ENCODE measurements at regions not wholly inside any gene's neighbourhood (a gene's known extent, or its start where the extent isn't known, plus 50 kb on each side); places are given as distances from the start of the nearest gene placed in this dataset.

DNA sequence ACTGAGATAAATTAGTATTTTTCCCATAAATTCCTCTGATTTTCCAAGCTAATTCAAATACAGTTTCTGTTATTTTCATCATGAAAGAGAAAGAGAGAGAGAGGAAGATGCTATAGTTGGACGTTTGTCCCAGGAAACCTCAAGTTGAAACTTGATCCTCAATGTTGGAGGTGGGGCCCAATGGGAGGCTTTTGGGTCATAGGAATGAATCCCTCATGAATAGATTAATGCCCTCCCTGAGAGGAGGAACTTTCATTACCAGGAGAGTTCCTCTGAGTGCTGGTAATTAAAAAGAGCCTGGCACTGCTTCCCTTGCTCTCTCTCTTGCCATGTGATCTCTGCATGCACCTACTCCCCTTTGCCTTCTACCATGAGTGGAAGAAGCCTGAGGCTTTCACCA lies 189.9 kb upstream of the SMC2 start:
- DNase-seq (ENCODE audit: low read depth): no peak

- DNase-seq (ENCODE audit: low read depth): no peak
Measured at GRCh38 chr9:103913899-103914298, 180.2 kb upstream of the SMC2 start.

GRCh38 chr9:103919605-103920209 lies 174.4 kb upstream of the SMC2 start:
- DNase-seq (ENCODE audit: low read depth): no peak

DNA sequence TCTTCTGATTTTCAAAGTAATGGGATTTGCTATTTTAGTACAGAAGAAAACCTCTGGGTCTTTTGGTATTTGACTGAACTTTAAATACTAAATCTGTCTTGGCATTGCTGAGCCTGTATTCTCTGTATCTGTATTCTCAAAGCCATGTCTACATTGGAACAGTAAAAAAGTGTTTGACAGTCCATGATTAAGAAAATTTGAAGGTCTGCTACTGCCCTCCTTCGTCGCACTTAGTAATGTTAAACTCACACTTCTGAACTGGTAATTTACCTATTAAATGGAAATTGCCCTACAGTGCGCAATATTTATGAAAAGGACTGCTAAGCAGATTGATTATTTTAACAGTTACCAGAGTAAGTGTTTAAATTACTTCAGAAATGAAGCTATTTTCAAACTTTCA lies 165.7 kb upstream of the SMC2 start:
- no peak for DNase-seq (ENCODE audit: low read depth)

DNA sequence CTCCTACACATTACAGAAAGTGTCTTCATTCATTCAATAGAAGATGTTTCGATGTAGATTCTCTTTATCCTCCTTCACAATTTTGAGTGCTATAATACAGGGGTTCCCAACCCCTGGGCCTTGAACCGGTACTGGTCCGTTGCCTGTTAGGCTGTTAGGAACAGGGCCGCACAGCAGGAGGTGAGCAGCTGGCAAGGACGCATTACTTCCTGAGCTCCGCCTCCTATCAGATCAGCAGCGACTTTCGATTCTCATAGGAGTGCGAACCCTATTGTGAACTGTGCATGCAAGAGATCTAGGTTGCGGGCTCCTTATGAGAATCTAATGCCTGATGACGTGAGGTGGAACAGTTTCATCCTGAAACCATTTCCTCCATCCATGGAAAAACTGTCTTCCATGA lies 153.0 kb upstream of the SMC2 start:
- no peak for DNase-seq (ENCODE audit: low read depth)

GRCh38 chr9:103942200-103942599 lies 151.9 kb upstream of the SMC2 start:
- DNase-seq (ENCODE audit: low read depth): no peak

GRCh38 chr9:103942651-103943050 lies 151.5 kb upstream of the SMC2 start:
- no peak for DNase-seq (ENCODE audit: low read depth)

GRCh38 chr9:103949096-103949495 lies 145.0 kb upstream of the SMC2 start:
- DNase-seq (ENCODE audit: low read depth): no peak

GRCh38 chr9:103977163-103977562 lies 116.9 kb upstream of the SMC2 start:
- DNase-seq (ENCODE audit: low read depth): no peak

GRCh38 chr9:103978396-103978795 lies 115.7 kb upstream of the SMC2 start:
- no peak for DNase-seq (ENCODE audit: low read depth)

GRCh38 chr9:103981912-103982311 lies 112.2 kb upstream of the SMC2 start:
- DNase-seq (ENCODE audit: low read depth): no peak

DNA sequence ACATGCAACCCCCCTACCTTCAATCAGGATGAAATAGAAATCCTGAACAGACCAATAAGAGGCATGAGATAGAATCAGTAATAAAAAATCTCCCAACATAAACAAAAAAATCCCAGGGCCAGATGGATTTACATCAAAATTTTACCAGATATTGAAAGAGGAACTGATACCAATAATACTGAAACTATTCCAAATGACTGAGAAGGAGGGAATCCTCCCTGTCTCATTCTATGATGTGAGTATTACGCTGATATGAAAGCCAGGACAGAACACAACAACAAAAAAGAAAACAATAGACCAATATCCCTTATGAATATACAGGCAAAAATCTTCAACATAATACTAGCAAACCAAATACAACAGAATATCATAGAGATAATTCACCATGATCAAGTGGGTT lies 109.0 kb upstream of the SMC2 start:
- no peak for DNase-seq (ENCODE audit: low read depth)

GRCh38 chr9:103988821-103989220 lies 105.3 kb upstream of the SMC2 start:
- DNase-seq (ENCODE audit: low read depth): no peak

DNA sequence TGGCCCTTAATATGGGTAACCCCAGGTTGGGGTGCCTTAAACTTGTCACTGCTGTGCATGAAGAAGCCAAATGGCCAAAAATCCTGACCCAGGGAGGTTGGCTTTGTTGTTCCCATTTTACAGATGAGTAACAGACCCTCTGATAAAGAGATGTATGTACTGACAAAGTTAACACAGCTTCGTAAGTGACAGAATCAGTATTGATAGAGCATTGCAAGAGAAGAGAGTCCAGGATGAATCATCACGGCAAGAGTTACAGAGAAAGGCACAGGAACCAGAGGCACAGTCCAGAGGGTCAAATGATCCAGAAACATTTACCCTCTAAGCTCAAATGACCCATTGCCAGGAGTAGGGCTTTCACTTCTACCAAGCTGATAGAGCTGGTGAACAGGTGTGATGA lies 103.8 kb upstream of the SMC2 start:
- DNase-seq (ENCODE audit: low read depth): no peak

- DNase-seq (ENCODE audit: low read depth): no peak
Measured at GRCh38 chr9:103991001-103991400, 103.1 kb upstream of the SMC2 start.

- no peak for DNase-seq (ENCODE audit: low read depth)
Measured at GRCh38 chr9:103991698-103992097, 102.4 kb upstream of the SMC2 start.

- DNase-seq (ENCODE audit: low read depth): no peak
Measured at GRCh38 chr9:103992938-103993579, 101.0 kb upstream of the SMC2 start.

GRCh38 chr9:103997856-103998370 lies 96.2 kb upstream of the SMC2 start:
- no peak for DNase-seq (ENCODE audit: low read depth)

DNA sequence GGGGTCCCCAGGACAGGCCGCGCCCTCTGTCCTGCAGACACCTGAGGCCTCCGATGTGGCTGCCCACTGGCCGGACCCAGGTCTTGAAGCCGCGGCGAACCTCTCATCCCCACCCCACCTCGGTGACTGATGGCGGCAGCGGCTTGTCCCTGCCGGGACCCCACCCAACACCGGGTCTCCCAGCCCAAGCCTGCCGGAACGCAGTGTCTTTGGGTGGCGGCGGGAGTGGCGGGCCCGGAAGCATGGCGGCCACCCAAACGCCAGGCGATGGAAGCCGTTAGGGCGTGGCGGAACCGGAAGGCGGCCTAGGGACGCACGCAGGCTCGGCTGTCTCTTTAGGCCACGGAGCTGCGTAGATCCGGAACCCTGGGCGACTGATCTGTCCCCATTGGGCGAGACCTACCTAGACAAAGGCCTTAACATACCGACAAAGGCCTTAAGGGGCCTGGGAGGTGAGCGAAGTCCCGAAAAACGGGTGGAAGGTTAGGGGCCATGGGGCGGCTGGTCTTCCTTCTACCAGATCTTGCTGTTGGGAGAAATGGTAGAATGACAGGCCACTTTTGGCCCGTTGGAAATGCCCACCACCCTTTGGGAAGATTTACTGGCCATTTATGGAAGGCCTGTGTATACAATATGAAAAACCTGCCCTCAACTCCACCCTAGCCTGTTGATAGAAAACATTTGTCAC lies 94.6 kb upstream of the SMC2 start:
- no peak for DNase-seq (ENCODE audit: low read depth)

- peak; percentile 19 for DNase-seq (ENCODE audit: low read depth)
Measured at GRCh38 chr9:104009826-104010225, 84.3 kb upstream of the SMC2 start.

- DNase-seq (ENCODE audit: low read depth): no peak
Measured at GRCh38 chr9:104022083-104022482, 72.0 kb upstream of the SMC2 start.

- no peak for DNase-seq (ENCODE audit: low read depth)
Measured at GRCh38 chr9:104025104-104025503, 69.0 kb upstream of the SMC2 start.

DNA sequence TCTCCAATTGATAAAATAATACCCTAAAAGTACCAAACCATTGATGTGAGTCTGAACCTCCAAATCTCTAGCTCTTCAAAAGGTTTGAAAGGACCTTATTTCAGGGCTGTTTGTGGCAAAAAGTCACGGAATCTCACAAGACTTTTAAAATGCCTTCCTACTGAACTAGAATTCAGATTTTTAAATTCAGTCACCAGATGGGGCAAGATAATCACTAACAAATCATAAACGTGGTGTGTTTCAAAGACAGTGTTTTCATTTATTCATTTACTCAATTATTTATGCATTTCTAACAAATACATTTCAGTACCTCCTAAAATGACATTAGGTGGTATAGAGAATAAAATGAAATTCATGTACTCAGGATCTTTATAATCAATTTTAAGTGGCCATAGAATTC lies 68.2 kb upstream of the SMC2 start:
- DNase-seq (ENCODE audit: low read depth): no peak

Data from RPMI7951 (cell line).